BLaER1 treated with 17β-estradiol and CSF1 and Interleukin-3, amounts not matched to agents 10 nM and 100 nM (cell line): ENCODE measurements at regions not wholly inside any gene's neighbourhood (a gene's known extent, or its start where the extent isn't known, plus 50 kb on each side); places are given as distances from the start of the nearest gene placed in this dataset.

ENCODE experiments used
- H3K27ac ChIP-seq, 11 experiments: shearing (Covaris generic); formaldehyde crosslinking; 2 replicates each; pipeline ENCODE4 v1.8.1; 2022
- H3K27me3 ChIP-seq, 11 experiments: shearing (Covaris generic); formaldehyde crosslinking; 2 replicates each; pipeline ENCODE4 v1.8.1; 2022
- H3K36me3 ChIP-seq, 11 experiments: shearing (Covaris generic); formaldehyde crosslinking; 2 replicates each; pipeline ENCODE4 v1.8.1; 2022
- H3K4me1 ChIP-seq, 10 experiments: shearing (Covaris generic); formaldehyde crosslinking; 2 replicates each; pipeline ENCODE4 v1.8.1; 2022
- H3K4me2 ChIP-seq, 11 experiments: shearing (Covaris generic); formaldehyde crosslinking; 2 replicates each; pipeline ENCODE4 v1.8.1; 2022
- H3K4me3 ChIP-seq, 10 experiments: shearing (Covaris generic); formaldehyde crosslinking; 2 replicates each; pipeline ENCODE4 v1.8.1; 2022
- H3K9ac ChIP-seq, 11 experiments: shearing (Covaris generic); formaldehyde crosslinking; 2 replicates each; pipeline ENCODE4 v1.8.1; 2022
- H3K9me3 ChIP-seq, 11 experiments: shearing (Covaris generic); formaldehyde crosslinking; replicated peaks in 1 of 11; 2 replicates each; pipeline ENCODE4 v1.8.1; 2022
- H4K20me1 ChIP-seq, 11 experiments: shearing (Covaris generic); formaldehyde crosslinking; 2 replicates each; pipeline ENCODE4 v1.8.1; 2022
- Cebpa-rat ChIP-seq, 11 experiments: shearing (Covaris generic); IDR thresholded peaks; 2 replicates each; pipeline ENCODE4 v1.8.1; 2022

GRCh38 chr4:110751986-110752385 lies 129.1 kb upstream of the PITX2 start:
- no peak overlapping the region for H3K4me3 ChIP-seq
- no peaks in the 10 kb centered on the region for H4K20me1 ChIP-seq
- H3K27me3 ChIP-seq: no peaks in the 10 kb centered on the region
- H3K36me3 ChIP-seq: no peaks in the 10 kb centered on the region
- H3K4me2 ChIP-seq: no peak overlapping the region
- no peaks in the 10 kb centered on the region for H3K9me3 ChIP-seq
- no peak overlapping the region for H3K9ac ChIP-seq
- no peak overlapping the region for H3K27ac ChIP-seq
- no peaks in the 10 kb centered on the region for H3K4me1 ChIP-seq
- no peak for TF ChIP-seq Cebpa-rat (IDR thresholded peaks at IDR 0.05)

GRCh38 chr4:110753466-110753865 lies 130.6 kb upstream of the PITX2 start:
- no peaks in the 10 kb centered on the region for H3K36me3 ChIP-seq
- H3K9ac ChIP-seq: no peak overlapping the region
- no peak for TF ChIP-seq Cebpa-rat (IDR thresholded peaks at IDR 0.05)
- H4K20me1 ChIP-seq: no peaks in the 10 kb centered on the region
- H3K27me3 ChIP-seq: no peaks in the 10 kb centered on the region
- H3K4me1 ChIP-seq: no peaks in the 10 kb centered on the region
- H3K4me3 ChIP-seq: no peak overlapping the region
- H3K4me2 ChIP-seq: no peak overlapping the region
- H3K27ac ChIP-seq: no peak overlapping the region
- no peaks in the 10 kb centered on the region for H3K9me3 ChIP-seq

GRCh38 chr4:110754716-110755115 lies 131.8 kb upstream of the PITX2 start:
- Histone ChIP-seq H3K27ac (no peak overlapping the region), H3K36me3 (no peaks in the 10 kb centered on the region), H4K20me1 (no peaks in the 10 kb centered on the region), H3K27me3 (no peaks in the 10 kb centered on the region), H3K9me3 (no peaks in the 10 kb centered on the region), H3K4me3 (no peak overlapping the region), H3K4me1 (no peaks in the 10 kb centered on the region), H3K4me2 (no peak overlapping the region), H3K9ac (no peak overlapping the region)
- no peak for TF ChIP-seq Cebpa-rat (IDR thresholded peaks at IDR 0.05)

GRCh38 chr4:110769578-110769977 lies 146.7 kb upstream of the PITX2 start:
- no peaks in the 10 kb centered on the region for H3K9me3 ChIP-seq
- H3K27me3 ChIP-seq: no peaks in the 10 kb centered on the region
- peak overlapping the region in 3 of 11 experiments; percentile 6 to 26 (median 12); a peak in 3 of 22 replicates for H3K4me2 ChIP-seq
- no peak overlapping the region for H3K27ac ChIP-seq
- H3K4me1 ChIP-seq: peaks cover 0 to 13% (median 0%) of the 10 kb centered on the region in 10 experiments; a peak in 1 of 20 replicates
- TF ChIP-seq Cebpa-rat (IDR thresholded peaks at IDR 0.05): no peak
- no peak overlapping the region for H3K9ac ChIP-seq
- no peaks in the 10 kb centered on the region for H3K36me3 ChIP-seq
- no peak overlapping the region for H3K4me3 ChIP-seq
- H4K20me1 ChIP-seq: no peaks in the 10 kb centered on the region

- Histone ChIP-seq H3K9ac (no peak overlapping the region), H3K36me3 (no peaks in the 10 kb centered on the region), H3K27ac (no peak overlapping the region), H3K9me3 (no peaks in the 10 kb centered on the region), H3K4me3 (no peak overlapping the region), H4K20me1 (no peaks in the 10 kb centered on the region), H3K27me3 (no peaks in the 10 kb centered on the region), H3K4me1 (peaks cover 0 to 13% (median 0%) of the 10 kb centered on the region in 10 experiments; a peak in 1 of 20 replicates), H3K4me2 (no peak overlapping the region; a peak in 1 of 22 replicates)
- no peak for TF ChIP-seq Cebpa-rat (IDR thresholded peaks at IDR 0.05)
Measured at GRCh38 chr4:110770353-110770752, 147.5 kb upstream of the PITX2 start.

GRCh38 chr4:110778521-110778920 lies 155.6 kb upstream of the PITX2 start:
- TF ChIP-seq Cebpa-rat (IDR thresholded peaks at IDR 0.05): no peak
- Histone ChIP-seq H3K27ac (no peak overlapping the region), H3K4me3 (no peak overlapping the region), H3K9ac (no peak overlapping the region), H3K9me3 (no peaks in the 10 kb centered on the region), H3K4me2 (no peak overlapping the region), H3K27me3 (no peaks in the 10 kb centered on the region), H3K36me3 (no peaks in the 10 kb centered on the region), H4K20me1 (no peaks in the 10 kb centered on the region), H3K4me1 (peaks cover 0 to 11% (median 7%) of the 10 kb centered on the region in 10 experiments; a peak in 12 of 20 replicates)

GRCh38 chr4:110780538-110780937 lies 157.7 kb upstream of the PITX2 start:
- no peaks in the 10 kb centered on the region for H3K27me3 ChIP-seq
- no peaks in the 10 kb centered on the region for H4K20me1 ChIP-seq
- H3K27ac ChIP-seq: no peak overlapping the region
- peaks cover 0 to 16% (median 10%) of the 10 kb centered on the region in 10 experiments; a peak in 12 of 20 replicates for H3K4me1 ChIP-seq
- H3K36me3 ChIP-seq: no peaks in the 10 kb centered on the region
- no peak overlapping the region for H3K4me3 ChIP-seq
- no peak overlapping the region for H3K9ac ChIP-seq
- peak overlapping the region in 1 of 11 experiments; percentile 25; a peak in 2 of 22 replicates for H3K4me2 ChIP-seq
- TF ChIP-seq Cebpa-rat (IDR thresholded peaks at IDR 0.05): no peak
- no peaks in the 10 kb centered on the region; a peak in 1 of 22 replicates for H3K9me3 ChIP-seq

GRCh38 chr4:110781944-110782343 lies 159.1 kb upstream of the PITX2 start:
- H3K9me3 ChIP-seq: no peaks in the 10 kb centered on the region; a peak in 1 of 22 replicates
- no peaks in the 10 kb centered on the region for H3K36me3 ChIP-seq
- no peaks in the 10 kb centered on the region for H3K27me3 ChIP-seq
- H3K9ac ChIP-seq: no peak overlapping the region
- TF ChIP-seq Cebpa-rat (IDR thresholded peaks at IDR 0.05): no peak
- H3K27ac ChIP-seq: no peak overlapping the region
- peaks cover 0 to 16% (median 10%) of the 10 kb centered on the region in 10 experiments; a peak in 12 of 20 replicates for H3K4me1 ChIP-seq
- H4K20me1 ChIP-seq: no peaks in the 10 kb centered on the region
- no peak overlapping the region for H3K4me3 ChIP-seq
- peak overlapping the region in 3 of 11 experiments; percentile 5 to 23 (median 6); a peak in 1 of 22 replicates for H3K4me2 ChIP-seq

GRCh38 chr4:110787109-110787508 lies 164.2 kb upstream of the PITX2 start:
- no peak overlapping the region for H3K9ac ChIP-seq
- H3K27me3 ChIP-seq: no peaks in the 10 kb centered on the region
- no peaks in the 10 kb centered on the region for H4K20me1 ChIP-seq
- no peaks in the 10 kb centered on the region for H3K36me3 ChIP-seq
- TF ChIP-seq Cebpa-rat (IDR thresholded peaks at IDR 0.05): no peak
- no peak overlapping the region for H3K4me2 ChIP-seq
- peaks cover 0 to 16% (median 6%) of the 10 kb centered on the region in 10 experiments; a peak in 11 of 20 replicates for H3K4me1 ChIP-seq
- no peak overlapping the region for H3K4me3 ChIP-seq
- H3K9me3 ChIP-seq: no peaks in the 10 kb centered on the region; a peak in 1 of 22 replicates
- H3K27ac ChIP-seq: no peak overlapping the region

- H3K9ac ChIP-seq: no peak overlapping the region
- no peak for TF ChIP-seq Cebpa-rat (IDR thresholded peaks at IDR 0.05)
- no peaks in the 10 kb centered on the region for H3K27me3 ChIP-seq
- no peaks in the 10 kb centered on the region; a peak in 1 of 22 replicates for H3K9me3 ChIP-seq
- no peaks in the 10 kb centered on the region for H3K36me3 ChIP-seq
- peaks cover 0 to 15% (median 5%) of the 10 kb centered on the region in 10 experiments; a peak in 9 of 20 replicates for H3K4me1 ChIP-seq
- H4K20me1 ChIP-seq: no peaks in the 10 kb centered on the region
- no peak overlapping the region for H3K4me2 ChIP-seq
- no peak overlapping the region for H3K4me3 ChIP-seq
- H3K27ac ChIP-seq: no peak overlapping the region
Measured at GRCh38 chr4:110787707-110788106, 164.8 kb upstream of the PITX2 start.
